ENCODE measurements at regions not wholly inside any gene's neighbourhood (a gene's known extent, or its start where the extent isn't known, plus 50 kb on each side); places are given as distances from the start of the nearest gene placed in this dataset.

- TF ChIP-seq CTCF (IDR thresholded peaks at IDR 0.05 in 2 of 3, conservative IDR thresholded peaks at IDR 0.05 in 1 of 3; ENCODE audit: borderline replicate concordance in 1 of 3, insufficient read depth in 1 of 3, low read depth in 2 of 3, low read length in 2 of 3): no peak
- no peak for TF ChIP-seq SP1 (IDR thresholded peaks at IDR 0.05; ENCODE audit: low read depth)
- TF ChIP-seq ZNF274 (IDR thresholded peaks at IDR 0.05; ENCODE audit: low read depth, low read length): no peak
- TF ChIP-seq EZH2 (IDR thresholded peaks at IDR 0.05): no peak
- no peak for TF ChIP-seq REST (IDR thresholded peaks at IDR 0.05; ENCODE audit: low read depth)
- no peak for TF ChIP-seq SIN3A (IDR thresholded peaks at IDR 0.05; ENCODE audit: low read depth)
- no peak for TF ChIP-seq POLR2AphosphoS5 (IDR thresholded peaks at IDR 0.05; ENCODE audit: low read depth, low read length)
- TF ChIP-seq ZBTB33 (IDR thresholded peaks at IDR 0.05; ENCODE audit: extremely low read depth, insufficient replicate concordance, low read length): no peak
- no peak for TF ChIP-seq POLR2A (IDR thresholded peaks at IDR 0.05; ENCODE audit: borderline replicate concordance, extremely low read depth, insufficient read depth, insufficient read length)
- TF ChIP-seq YY1 (IDR thresholded peaks at IDR 0.05; ENCODE audit: extremely low read depth, insufficient replicate concordance, low read depth, low read length): no peak
- TF ChIP-seq SRF (IDR thresholded peaks at IDR 0.05; ENCODE audit: low read depth): no peak
- no peak for TF ChIP-seq RAD21 (IDR thresholded peaks at IDR 0.05; ENCODE audit: low read depth)
- no peak for TF ChIP-seq JUND (IDR thresholded peaks at IDR 0.05)
Observed at GRCh38 chr11:110791621-110792020, 79.4 kb upstream of the ARHGAP20 start.
